SU-DHL-6 (cell line): ENCODE measurements at regions not wholly inside any gene's neighbourhood (a gene's known extent, or its start where the extent isn't known, plus 50 kb on each side); places are given as distances from the start of the nearest gene placed in this dataset.

ENCODE experiments used
- EZH2phosphoT487 ChIP-seq: fragments of 200-600 bp; sonication (generic), shearing (Covaris generic); conservative IDR thresholded peaks from 2 replicates; pipeline ENCODE4 v1.6.1; 2018; ENCODE audit warnings: mild to moderate bottlenecking, antibody characterized with exemption, low read length, moderate library complexity, mixed read lengths
- TF ChIP-seq, protein P1 (sequence below): fragments of 200-600 bp; sonication (generic); IDR thresholded peaks from one replicate; pipeline ENCODE4 v1.5.1; 2017; ENCODE audit warnings: antibody characterized with exemption, mild to moderate bottlenecking, low read length, moderate library complexity; ENCODE audit not compliant: insufficient read depth, poor library complexity, severe bottlenecking

DNA sequence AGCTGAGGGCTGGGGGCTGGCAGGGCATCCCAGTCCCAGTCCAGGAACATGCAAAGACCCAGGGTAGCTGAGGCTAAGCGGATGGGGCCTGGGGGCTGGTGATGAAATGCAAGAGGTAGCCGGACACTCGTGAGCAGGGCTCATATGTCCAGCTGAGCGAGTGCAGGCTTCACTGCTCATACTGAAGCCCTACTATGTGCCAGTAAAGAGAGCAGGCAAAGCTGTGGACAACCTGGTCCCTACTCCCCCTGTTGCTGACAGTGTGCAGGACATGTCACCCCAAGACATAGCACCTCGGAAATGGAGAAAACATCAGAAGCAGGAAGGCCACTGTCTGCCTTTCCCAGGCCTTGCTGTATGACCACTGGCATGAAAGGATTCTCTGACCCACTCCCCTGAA lies 122.4 kb upstream of the STX18 start:
- TF ChIP-seq, protein P1, sequence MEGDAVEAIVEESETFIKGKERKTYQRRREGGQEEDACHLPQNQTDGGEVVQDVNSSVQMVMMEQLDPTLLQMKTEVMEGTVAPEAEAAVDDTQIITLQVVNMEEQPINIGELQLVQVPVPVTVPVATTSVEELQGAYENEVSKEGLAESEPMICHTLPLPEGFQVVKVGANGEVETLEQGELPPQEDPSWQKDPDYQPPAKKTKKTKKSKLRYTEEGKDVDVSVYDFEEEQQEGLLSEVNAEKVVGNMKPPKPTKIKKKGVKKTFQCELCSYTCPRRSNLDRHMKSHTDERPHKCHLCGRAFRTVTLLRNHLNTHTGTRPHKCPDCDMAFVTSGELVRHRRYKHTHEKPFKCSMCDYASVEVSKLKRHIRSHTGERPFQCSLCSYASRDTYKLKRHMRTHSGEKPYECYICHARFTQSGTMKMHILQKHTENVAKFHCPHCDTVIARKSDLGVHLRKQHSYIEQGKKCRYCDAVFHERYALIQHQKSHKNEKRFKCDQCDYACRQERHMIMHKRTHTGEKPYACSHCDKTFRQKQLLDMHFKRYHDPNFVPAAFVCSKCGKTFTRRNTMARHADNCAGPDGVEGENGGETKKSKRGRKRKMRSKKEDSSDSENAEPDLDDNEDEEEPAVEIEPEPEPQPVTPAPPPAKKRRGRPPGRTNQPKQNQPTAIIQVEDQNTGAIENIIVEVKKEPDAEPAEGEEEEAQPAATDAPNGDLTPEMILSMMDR, result no peak
- TF ChIP-seq EZH2phosphoT487, result no peak
